SK-N-SH treated with all-trans-retinoic acid at 6 μM for 48 hours (cell line): ENCODE measurements at regions not wholly inside any gene's neighbourhood (a gene's known extent, or its start where the extent isn't known, plus 50 kb on each side); places are given as distances from the start of the nearest gene placed in this dataset.

Source experiments
- ATAC-seq: fragments of 200-7000 bp; cut with Tn5 transposase; 3 replicates; pipeline ENCODE4 v1.9.1; 2020; ENCODE audit warnings: mild to moderate bottlenecking, moderate library complexity
- ARNTL ChIP-seq: fragments of 450-650 bp; formaldehyde crosslinking; IDR thresholded peaks from 2 replicates; pipeline ENCODE4 v1.5.0; 2020; ENCODE audit warnings: low read depth, mild to moderate bottlenecking, moderate library complexity, borderline replicate concordance
- BACH2 ChIP-seq: fragments of 250-450 bp; sonication (Bioruptor Pico); IDR thresholded peaks from 2 replicates; pipeline ENCODE4 v1.9.0; 2021; ENCODE audit warnings: mild to moderate bottlenecking, borderline replicate concordance
- CSDC2 ChIP-seq: fragments of 250-450 bp; sonication (Bioruptor Pico); IDR thresholded peaks from 2 replicates; pipeline ENCODE4 v1.5.0; 2020; ENCODE audit warnings: mild to moderate bottlenecking, moderate library complexity
- CSRNP3 ChIP-seq: fragments of 250-450 bp; sonication (Bioruptor Pico); IDR thresholded peaks from 2 replicates; pipeline ENCODE4 v1.5.1; 2021; ENCODE audit warnings: mild to moderate bottlenecking, moderate library complexity
- ESRRG ChIP-seq: fragments of 250-450 bp; sonication (Bioruptor Pico); IDR thresholded peaks from 2 replicates; pipeline ENCODE4 v1.6.1; 2021; ENCODE audit warnings: mild to moderate bottlenecking
- GLIS3 ChIP-seq: fragments of 250-450 bp; sonication (Bioruptor Pico); IDR thresholded peaks from 2 replicates; pipeline ENCODE4 v1.5.0; 2020; ENCODE audit warnings: mild to moderate bottlenecking, moderate library complexity
- ISL1 ChIP-seq: fragments of 250-450 bp; sonication (Bioruptor Pico); IDR thresholded peaks from 2 replicates; pipeline ENCODE4 v2.1.2; 2022; ENCODE audit warnings: mild to moderate bottlenecking, moderate library complexity
- OSR1 ChIP-seq: fragments of 250-450 bp; sonication (Bioruptor Pico); IDR thresholded peaks from 2 replicates; pipeline ENCODE4 v1.8.0; 2022; ENCODE audit warnings: moderate library complexity, mild to moderate bottlenecking, inconsistent platforms
- POU6F1 ChIP-seq: fragments of 250-450 bp; sonication (Bioruptor Pico); IDR thresholded peaks from 2 replicates; pipeline ENCODE4 v1.8.0; 2021; ENCODE audit warnings: low read depth, mild to moderate bottlenecking, moderate library complexity, borderline replicate concordance
- PPARA ChIP-seq: fragments of 250-450 bp; sonication (Bioruptor Pico); IDR thresholded peaks from 2 replicates; pipeline ENCODE4 v1.5.0; 2020; ENCODE audit warnings: mild to moderate bottlenecking, borderline replicate concordance
- RARB ChIP-seq: fragments of 250-450 bp; sonication (Bioruptor Pico); IDR thresholded peaks from 2 replicates; pipeline ENCODE4 v1.8.0; 2021; ENCODE audit warnings: mild to moderate bottlenecking, moderate library complexity
- SNAI2 ChIP-seq: fragments of 250-450 bp; sonication (Bioruptor Pico); IDR thresholded peaks from 2 replicates; pipeline ENCODE4 v1.5.0; 2020; ENCODE audit warnings: mild to moderate bottlenecking, moderate library complexity
- TCF4 ChIP-seq: fragments of 250-450 bp; sonication (Bioruptor Pico); IDR thresholded peaks from 2 replicates; pipeline ENCODE4 v1.8.0; 2021; ENCODE audit warnings: mild to moderate bottlenecking, moderate library complexity, borderline replicate concordance
- TOX ChIP-seq: fragments of 250-450 bp; sonication (Bioruptor Pico); IDR thresholded peaks from 2 replicates; pipeline ENCODE4 v1.8.0; 2021; ENCODE audit warnings: mild to moderate bottlenecking, moderate library complexity, borderline replicate concordance
- ZC3H10 ChIP-seq: fragments of 250-450 bp; sonication (Bioruptor Pico); IDR thresholded peaks from 2 replicates; pipeline ENCODE4 v1.5.1; 2021; ENCODE audit warnings: mild to moderate bottlenecking, moderate library complexity
- ZFP3 ChIP-seq: fragments of 250-450 bp; sonication (Bioruptor Pico); IDR thresholded peaks from 2 replicates; pipeline ENCODE4 v1.5.0; 2020; ENCODE audit warnings: mild to moderate bottlenecking, moderate library complexity
- ZFP30 ChIP-seq: fragments of 450-650 bp; formaldehyde crosslinking; IDR thresholded peaks from 2 replicates; pipeline ENCODE4 v1.5.0; 2022; ENCODE audit warnings: mild to moderate bottlenecking, moderate library complexity
- ZNF565 ChIP-seq: fragments of 450-650 bp; formaldehyde crosslinking; conservative IDR thresholded peaks from 2 replicates; pipeline ENCODE4 v1.5.0; 2020; ENCODE audit warnings: low read depth, mild to moderate bottlenecking, moderate library complexity
- ZNF70 ChIP-seq: fragments of 450-650 bp; formaldehyde crosslinking; IDR thresholded peaks from 2 replicates; pipeline ENCODE4 v1.5.0; 2020; ENCODE audit warnings: mild to moderate bottlenecking, moderate library complexity
- ZNF8 ChIP-seq: fragments of 450-650 bp; formaldehyde crosslinking; IDR thresholded peaks from 2 replicates; pipeline ENCODE4 v1.5.0; 2020; ENCODE audit warnings: mild to moderate bottlenecking, moderate library complexity
- TF ChIP-seq, protein P1 (sequence below): fragments of 250-450 bp; sonication (Bioruptor Pico); IDR thresholded peaks from 2 replicates; pipeline ENCODE4 v1.5.1; 2020; ENCODE audit warnings: low read depth, mild to moderate bottlenecking, moderate library complexity
- TF ChIP-seq, protein P2 (sequence below): fragments of 250-450 bp; sonication (Bioruptor Pico); IDR thresholded peaks from 2 replicates; pipeline ENCODE4 v1.8.0; 2020; ENCODE audit warnings: mild to moderate bottlenecking, moderate library complexity, borderline replicate concordance

GRCh38 chr15:62593681-62594399, 428.8 kb upstream of the C2CD4B start:
- TF ChIP-seq, protein P1, sequence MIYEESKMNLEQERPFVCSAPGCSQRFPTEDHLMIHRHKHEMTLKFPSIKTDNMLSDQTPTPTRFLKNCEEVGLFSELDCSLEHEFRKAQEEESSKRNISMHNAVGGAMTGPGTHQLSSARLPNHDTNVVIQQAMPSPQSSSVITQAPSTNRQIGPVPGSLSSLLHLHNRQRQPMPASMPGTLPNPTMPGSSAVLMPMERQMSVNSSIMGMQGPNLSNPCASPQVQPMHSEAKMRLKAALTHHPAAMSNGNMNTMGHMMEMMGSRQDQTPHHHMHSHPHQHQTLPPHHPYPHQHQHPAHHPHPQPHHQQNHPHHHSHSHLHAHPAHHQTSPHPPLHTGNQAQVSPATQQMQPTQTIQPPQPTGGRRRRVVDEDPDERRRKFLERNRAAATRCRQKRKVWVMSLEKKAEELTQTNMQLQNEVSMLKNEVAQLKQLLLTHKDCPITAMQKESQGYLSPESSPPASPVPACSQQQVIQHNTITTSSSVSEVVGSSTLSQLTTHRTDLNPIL = no peak
- TF ChIP-seq ISL1 (CRISPR knock-in tag) = no peak
- TF ChIP-seq PPARA (CRISPR knock-in tag) = no peak
- no peak for TF ChIP-seq TCF4 (CRISPR knock-in tag)
- no peak for TF ChIP-seq ZFP30 (CRISPR knock-in tag)
- no peak for TF ChIP-seq CSDC2
- no peak for TF ChIP-seq POU6F1 (CRISPR knock-in tag)
- no peak for TF ChIP-seq OSR1
- no peak for TF ChIP-seq ZNF70 (CRISPR knock-in tag)
- TF ChIP-seq BACH2 (CRISPR knock-in tag) = no peak
- no peak for TF ChIP-seq ZNF8 (CRISPR knock-in tag)
- no peak for TF ChIP-seq ARNTL (CRISPR knock-in tag)
- no peak for TF ChIP-seq ZFP3 (CRISPR knock-in tag)
- TF ChIP-seq, all 23 proteins: peak for 0
- no peak for ATAC-seq

- no peak for ATAC-seq
- TF ChIP-seq ZFP30 (CRISPR knock-in tag) (no peak), BACH2 (CRISPR knock-in tag) (no peak), TCF4 (CRISPR knock-in tag) (no peak), GLIS3 (no peak), ZNF70 (CRISPR knock-in tag) (no peak), ZNF565 (CRISPR knock-in tag) (no peak), PPARA (CRISPR knock-in tag) (no peak), ISL1 (CRISPR knock-in tag) (no peak), OSR1 (no peak), POU6F1 (CRISPR knock-in tag) (no peak), CSRNP3 (CRISPR knock-in tag) (no peak), RARB (CRISPR knock-in tag) (no peak), TOX (CRISPR knock-in tag) (no peak)
- TF ChIP-seq, protein P1 = no peak
These were observed 433.1 kb upstream of the C2CD4B start for GRCh38 chr15:62598217-62598616.

DNA sequence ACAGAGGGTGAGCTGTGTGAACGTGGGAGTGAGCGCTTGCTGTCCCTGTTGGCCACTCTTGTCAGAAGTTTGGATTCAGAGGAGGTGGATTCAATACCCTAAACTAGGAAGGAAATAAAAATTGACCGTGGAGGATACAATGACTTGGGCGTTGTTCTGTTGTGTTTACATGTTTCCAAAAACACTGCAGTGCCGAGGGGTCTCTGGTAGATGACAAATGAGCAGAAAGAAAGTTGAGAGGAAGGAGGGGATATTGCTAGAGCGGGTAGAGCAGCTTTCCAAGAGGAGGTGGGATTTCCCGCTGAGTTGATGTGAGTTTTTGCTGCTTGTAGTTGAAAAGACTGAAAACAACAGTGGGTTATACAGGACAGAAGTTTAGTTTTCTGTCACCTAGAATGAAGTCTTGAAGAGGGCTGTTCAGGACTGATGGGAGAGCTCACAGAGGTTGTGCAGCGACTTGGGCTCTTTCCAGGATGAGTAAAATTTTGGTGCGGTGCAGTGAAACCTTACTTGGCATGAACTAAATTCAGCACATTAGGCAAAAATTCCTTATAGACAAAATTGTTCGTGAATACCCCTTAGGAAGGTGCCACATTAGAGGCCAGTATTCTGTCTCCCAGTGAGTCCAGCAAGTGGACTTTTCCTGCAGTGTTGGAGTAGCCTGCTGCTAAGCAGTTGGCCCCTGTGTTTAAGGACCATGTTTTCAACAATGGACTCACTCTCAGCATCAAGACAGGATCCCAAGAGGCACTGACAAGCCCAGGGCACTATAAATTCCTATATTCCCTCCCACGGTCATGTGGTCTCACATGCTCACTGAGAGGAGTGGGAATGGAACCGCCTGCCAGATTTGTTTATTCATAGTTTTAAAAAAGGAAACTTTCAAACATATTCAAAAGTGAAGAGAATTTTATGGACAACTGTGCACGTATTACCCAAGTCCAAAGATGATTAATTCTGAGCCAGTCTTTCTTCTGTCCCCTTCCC, 435.0 kb upstream of the C2CD4B start:
- ATAC-seq = no peak
- TF ChIP-seq TOX (CRISPR knock-in tag) (no peak), ESRRG (CRISPR knock-in tag) (no peak), CSDC2 (no peak), CSRNP3 (CRISPR knock-in tag) (no peak), ZNF70 (CRISPR knock-in tag) (no peak), SNAI2 (CRISPR knock-in tag) (no peak), GLIS3 (no peak), ZC3H10 (no peak), POU6F1 (CRISPR knock-in tag) (no peak)
- TF ChIP-seq, protein P2, sequence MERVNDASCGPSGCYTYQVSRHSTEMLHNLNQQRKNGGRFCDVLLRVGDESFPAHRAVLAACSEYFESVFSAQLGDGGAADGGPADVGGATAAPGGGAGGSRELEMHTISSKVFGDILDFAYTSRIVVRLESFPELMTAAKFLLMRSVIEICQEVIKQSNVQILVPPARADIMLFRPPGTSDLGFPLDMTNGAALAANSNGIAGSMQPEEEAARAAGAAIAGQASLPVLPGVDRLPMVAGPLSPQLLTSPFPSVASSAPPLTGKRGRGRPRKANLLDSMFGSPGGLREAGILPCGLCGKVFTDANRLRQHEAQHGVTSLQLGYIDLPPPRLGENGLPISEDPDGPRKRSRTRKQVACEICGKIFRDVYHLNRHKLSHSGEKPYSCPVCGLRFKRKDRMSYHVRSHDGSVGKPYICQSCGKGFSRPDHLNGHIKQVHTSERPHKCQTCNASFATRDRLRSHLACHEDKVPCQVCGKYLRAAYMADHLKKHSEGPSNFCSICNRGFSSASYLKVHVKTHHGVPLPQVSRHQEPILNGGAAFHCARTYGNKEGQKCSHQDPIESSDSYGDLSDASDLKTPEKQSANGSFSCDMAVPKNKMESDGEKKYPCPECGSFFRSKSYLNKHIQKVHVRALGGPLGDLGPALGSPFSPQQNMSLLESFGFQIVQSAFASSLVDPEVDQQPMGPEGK (CRISPR knock-in tag) = no peak
